ENCODE measurements at regions not wholly inside any gene's neighbourhood (a gene's known extent, or its start where the extent isn't known, plus 50 kb on each side); places are given as distances from the start of the nearest gene placed in this dataset.
A peak's percentile ranks its signal among the peaks of the same experiment; 100 is the strongest.

- Mint-ChIP-seq H3K27me3 (no peaks in the 10 kb centered on the region), H3K9me3 (no peaks in the 10 kb centered on the region), H3K36me3 (ENCODE audit: low read depth) (no peaks in the 10 kb centered on the region), H3K4me3 (no peak overlapping the region), H3K27ac (no peak overlapping the region), H3K4me1 (peaks cover 5% of the 10 kb centered on the region)
- ATAC-seq (replicated peaks): no peak
Measured at GRCh38 chr2:120829633-120830025, 94.0 kb downstream of the GLI2 start.

GRCh38 chr2:120830096-120830830, 94.6 kb downstream of the GLI2 start:
- ATAC-seq (replicated peaks): peak; percentile 22
- Mint-ChIP-seq H3K9me3 (no peaks in the 10 kb centered on the region), H3K4me1 (peaks cover 5% of the 10 kb centered on the region), H3K27ac (peak overlapping the region; percentile 26), H3K27me3 (no peaks in the 10 kb centered on the region), H3K4me3 (no peak overlapping the region), H3K36me3 (ENCODE audit: low read depth) (no peaks in the 10 kb centered on the region)

GRCh38 chr2:120831086-120831485, 95.4 kb downstream of the GLI2 start:
- H3K27me3 Mint-ChIP-seq: no peaks in the 10 kb centered on the region
- ATAC-seq (replicated peaks): no peak
- peak overlapping the region; percentile 26 for H3K27ac Mint-ChIP-seq
- H3K4me3 Mint-ChIP-seq: no peak overlapping the region
- H3K9me3 Mint-ChIP-seq: no peaks in the 10 kb centered on the region
- H3K36me3 Mint-ChIP-seq (ENCODE audit: low read depth): no peaks in the 10 kb centered on the region
- peaks cover 5% of the 10 kb centered on the region for H3K4me1 Mint-ChIP-seq

GRCh38 chr2:120831891-120832290, 96.2 kb downstream of the GLI2 start:
- Mint-ChIP-seq H3K4me1 (peaks cover 5% of the 10 kb centered on the region), H3K27ac (no peak overlapping the region), H3K36me3 (ENCODE audit: low read depth) (no peaks in the 10 kb centered on the region), H3K9me3 (no peaks in the 10 kb centered on the region), H3K27me3 (no peaks in the 10 kb centered on the region), H3K4me3 (no peak overlapping the region)
- ATAC-seq (replicated peaks): no peak

- no peaks in the 10 kb centered on the region for H3K36me3 Mint-ChIP-seq (ENCODE audit: low read depth)
- peaks cover 5% of the 10 kb centered on the region for H3K4me1 Mint-ChIP-seq
- no peak overlapping the region for H3K4me3 Mint-ChIP-seq
- no peak for ATAC-seq (replicated peaks)
- H3K27ac Mint-ChIP-seq: no peak overlapping the region
- H3K27me3 Mint-ChIP-seq: no peaks in the 10 kb centered on the region
- no peaks in the 10 kb centered on the region for H3K9me3 Mint-ChIP-seq
Measured at GRCh38 chr2:120832296-120833070, 96.8 kb downstream of the GLI2 start.

- Mint-ChIP-seq H3K27me3 (no peaks in the 10 kb centered on the region), H3K36me3 (ENCODE audit: low read depth) (no peaks in the 10 kb centered on the region), H3K9me3 (no peaks in the 10 kb centered on the region), H3K4me1 (peaks cover 5% of the 10 kb centered on the region), H3K4me3 (no peak overlapping the region), H3K27ac (no peak overlapping the region)
- no peak for ATAC-seq (replicated peaks)
Measured at GRCh38 chr2:120833127-120833675, 97.5 kb downstream of the GLI2 start.

- Mint-ChIP-seq H3K36me3 (ENCODE audit: low read depth) (no peaks in the 10 kb centered on the region), H3K4me3 (no peak overlapping the region), H3K27ac (no peak overlapping the region), H3K4me1 (peaks cover 5% of the 10 kb centered on the region), H3K27me3 (no peaks in the 10 kb centered on the region), H3K9me3 (no peaks in the 10 kb centered on the region)
- ATAC-seq (replicated peaks): no peak
Measured at GRCh38 chr2:120834206-120834605, 98.5 kb downstream of the GLI2 start.

GRCh38 chr2:120836281-120836680, 100.6 kb downstream of the GLI2 start:
- no peaks in the 10 kb centered on the region for H3K36me3 Mint-ChIP-seq (ENCODE audit: low read depth)
- no peaks in the 10 kb centered on the region for H3K4me1 Mint-ChIP-seq
- ATAC-seq (replicated peaks): no peak
- H3K9me3 Mint-ChIP-seq: no peaks in the 10 kb centered on the region
- H3K27ac Mint-ChIP-seq: no peak overlapping the region
- H3K4me3 Mint-ChIP-seq: no peak overlapping the region
- peaks cover 4% of the 10 kb centered on the region for H3K27me3 Mint-ChIP-seq

- Mint-ChIP-seq H3K4me1 (no peaks in the 10 kb centered on the region), H3K9me3 (no peaks in the 10 kb centered on the region), H3K27me3 (peaks cover 10% of the 10 kb centered on the region), H3K36me3 (ENCODE audit: low read depth) (no peaks in the 10 kb centered on the region), H3K4me3 (no peak overlapping the region), H3K27ac (no peak overlapping the region)
- no peak for ATAC-seq (replicated peaks)
Measured at GRCh38 chr2:120840795-120841487, 105.3 kb downstream of the GLI2 start.

- Mint-ChIP-seq H3K36me3 (ENCODE audit: low read depth) (no peaks in the 10 kb centered on the region), H3K27me3 (peaks cover 10% of the 10 kb centered on the region), H3K9me3 (no peaks in the 10 kb centered on the region), H3K4me3 (no peak overlapping the region), H3K4me1 (no peaks in the 10 kb centered on the region), H3K27ac (no peak overlapping the region)
- no peak for ATAC-seq (replicated peaks)
Measured at GRCh38 chr2:120842456-120843439, 107.1 kb downstream of the GLI2 start.

GRCh38 chr2:120844070-120844738, 108.5 kb downstream of the GLI2 start:
- Mint-ChIP-seq H3K36me3 (ENCODE audit: low read depth) (no peaks in the 10 kb centered on the region), H3K9me3 (peaks cover 4% of the 10 kb centered on the region), H3K4me3 (no peak overlapping the region), H3K27me3 (peaks cover 10% of the 10 kb centered on the region), H3K4me1 (no peaks in the 10 kb centered on the region), H3K27ac (no peak overlapping the region)
- no peak for ATAC-seq (replicated peaks)

- Mint-ChIP-seq H3K4me1 (no peaks in the 10 kb centered on the region), H3K9me3 (peaks cover 8% of the 10 kb centered on the region), H3K27me3 (peaks cover 10% of the 10 kb centered on the region), H3K4me3 (no peak overlapping the region), H3K27ac (no peak overlapping the region), H3K36me3 (ENCODE audit: low read depth) (no peaks in the 10 kb centered on the region)
- ATAC-seq (replicated peaks): no peak
Measured at GRCh38 chr2:120845277-120845676, 109.6 kb downstream of the GLI2 start.

- Mint-ChIP-seq H3K27ac (no peak overlapping the region), H3K9me3 (peaks cover 8% of the 10 kb centered on the region), H3K4me3 (no peak overlapping the region), H3K36me3 (ENCODE audit: low read depth) (no peaks in the 10 kb centered on the region), H3K27me3 (peaks cover 4% of the 10 kb centered on the region), H3K4me1 (no peaks in the 10 kb centered on the region)
- ATAC-seq (replicated peaks): no peak
Measured at GRCh38 chr2:120846406-120847095, 110.9 kb downstream of the GLI2 start.

Data from activated T-helper 17 cell treated with anti-CD3 and anti-CD28 coated beads, Interleukin-2, amount 50 U/mL, for 72 hours (primary cell).